ENCODE measurements at regions not wholly inside any gene's neighbourhood (a gene's known extent, or its start where the extent isn't known, plus 50 kb on each side); places are given as distances from the start of the nearest gene placed in this dataset.

- Histone ChIP-seq H3K27ac (ENCODE audit: low read depth, low read length) (no peak overlapping the region), H3F3A (ENCODE audit: control insufficient read depth, insufficient read depth) (no peaks in the 10 kb centered on the region), H3K27me3 (ENCODE audit: control insufficient read depth, low read length) (no peaks in the 10 kb centered on the region), H3K79me2 (ENCODE audit: control insufficient read depth, low read length) (no peaks in the 10 kb centered on the region), H3K4me3 (ENCODE audit: low read length) (no peak overlapping the region), H3K36me3 (ENCODE audit: control insufficient read depth, low read length) (no peaks in the 10 kb centered on the region), H3K4me1 (ENCODE audit: control insufficient read depth, low read length) (no peaks in the 10 kb centered on the region), H3K9me2 (replicated peaks; ENCODE audit: control insufficient read depth, low read length) (no peaks in the 10 kb centered on the region), H3K4me2 (ENCODE audit: low read length) (no peak overlapping the region), H3K9me3 (ENCODE audit: control insufficient read depth, insufficient read depth, low read length) (no peaks in the 10 kb centered on the region), H4K20me1 (ENCODE audit: control insufficient read depth, insufficient read depth, low read depth, low read length) (no peaks in the 10 kb centered on the region)
- TF ChIP-seq CTCF (IDR thresholded peaks at IDR 0.05; ENCODE audit: low read depth, low read length, poor library complexity, severe bottlenecking) = peak; percentile 50
- no peak for TF ChIP-seq EZH2phosphoT487 (IDR thresholded peaks at IDR 0.05; ENCODE audit: borderline replicate concordance, low read length)
Measured at GRCh38 chr4:155025762-155026457, 182.5 kb upstream of the NPY2R start.

- H4K20me1 ChIP-seq (ENCODE audit: control insufficient read depth, insufficient read depth, low read depth, low read length) = no peaks in the 10 kb centered on the region
- TF ChIP-seq EZH2phosphoT487 (IDR thresholded peaks at IDR 0.05; ENCODE audit: borderline replicate concordance, low read length) (no peak), CTCF (IDR thresholded peaks at IDR 0.05; ENCODE audit: low read depth, low read length, poor library complexity, severe bottlenecking) (no peak)
- no peak overlapping the region for H3K4me3 ChIP-seq (ENCODE audit: low read length)
- no peaks in the 10 kb centered on the region for H3F3A ChIP-seq (ENCODE audit: control insufficient read depth, insufficient read depth)
- no peaks in the 10 kb centered on the region for H3K9me2 ChIP-seq (replicated peaks; ENCODE audit: control insufficient read depth, low read length)
- no peaks in the 10 kb centered on the region for H3K4me1 ChIP-seq (ENCODE audit: control insufficient read depth, low read length)
- H3K27ac ChIP-seq (ENCODE audit: low read depth, low read length) = no peak overlapping the region
- no peaks in the 10 kb centered on the region for H3K79me2 ChIP-seq (ENCODE audit: control insufficient read depth, low read length)
- no peak overlapping the region for H3K4me2 ChIP-seq (ENCODE audit: low read length)
- H3K9me3 ChIP-seq (ENCODE audit: control insufficient read depth, insufficient read depth, low read length) = no peaks in the 10 kb centered on the region
- no peaks in the 10 kb centered on the region for H3K36me3 ChIP-seq (ENCODE audit: control insufficient read depth, low read length)
- no peaks in the 10 kb centered on the region for H3K27me3 ChIP-seq (ENCODE audit: control insufficient read depth, low read length)
Measured at GRCh38 chr4:155026715-155027114, 181.7 kb upstream of the NPY2R start.

- H3K4me3 ChIP-seq (ENCODE audit: low read length) = no peak overlapping the region
- H4K20me1 ChIP-seq (ENCODE audit: control insufficient read depth, insufficient read depth, low read depth, low read length) = no peaks in the 10 kb centered on the region
- TF ChIP-seq EZH2phosphoT487 (IDR thresholded peaks at IDR 0.05; ENCODE audit: borderline replicate concordance, low read length) (no peak), CTCF (IDR thresholded peaks at IDR 0.05; ENCODE audit: low read depth, low read length, poor library complexity, severe bottlenecking) (no peak)
- H3K4me1 ChIP-seq (ENCODE audit: control insufficient read depth, low read length) = no peaks in the 10 kb centered on the region
- H3K9me2 ChIP-seq (replicated peaks; ENCODE audit: control insufficient read depth, low read length) = no peaks in the 10 kb centered on the region
- no peaks in the 10 kb centered on the region for H3F3A ChIP-seq (ENCODE audit: control insufficient read depth, insufficient read depth)
- H3K79me2 ChIP-seq (ENCODE audit: control insufficient read depth, low read length) = no peaks in the 10 kb centered on the region
- H3K9me3 ChIP-seq (ENCODE audit: control insufficient read depth, insufficient read depth, low read length) = no peaks in the 10 kb centered on the region
- H3K36me3 ChIP-seq (ENCODE audit: control insufficient read depth, low read length) = no peaks in the 10 kb centered on the region
- no peak overlapping the region for H3K4me2 ChIP-seq (ENCODE audit: low read length)
- no peak overlapping the region for H3K27ac ChIP-seq (ENCODE audit: low read depth, low read length)
- no peaks in the 10 kb centered on the region for H3K27me3 ChIP-seq (ENCODE audit: control insufficient read depth, low read length)
Measured at GRCh38 chr4:155032521-155033229, 175.8 kb upstream of the NPY2R start.
